A673 (cell line): ENCODE measurements at regions not wholly inside any gene's neighbourhood (a gene's known extent, or its start where the extent isn't known, plus 50 kb on each side); places are given as distances from the start of the nearest gene placed in this dataset.

Experiments
- BruUV-seq: library from RNA; stranded (reverse); fragments of 400-500 nt; replicated peaks from 2 replicates; lab custom pipeline; 2021; lab: Mats Ljungman, UMichigan
- CTCF ChIA-PET: fragments of 300-600 bp; sonication (Branson Sonifier 250); formaldehyde crosslinking; loops from one replicate; lab custom pipeline; 2022; ENCODE audit warnings: antibody characterized with exemption; lab: Charles Lee
- POLR2A ChIA-PET: fragments of 300-600 bp; sonication (Branson Sonifier 250); formaldehyde crosslinking; loops from one replicate; lab custom pipeline; 2022; ENCODE audit warnings: antibody characterized with exemption; ENCODE audit not compliant: low non-redundant PET; lab: Charles Lee
- DNase-seq: peaks from one replicate; pipeline ENCODE4 v3.0.0-alpha.2; 2015; ENCODE audit warnings: low spot score
- H3K27ac ChIP-seq: fragments of 200-600 bp; sonication (generic); 2 replicates; pipeline ENCODE4 v1.5.1; 2016; ENCODE audit warnings: mixed run types, low read depth, mild to moderate bottlenecking, mixed read lengths, antibody characterized with exemption, low read length; ENCODE audit not compliant: poor library complexity, severe bottlenecking
- H3K27me3 ChIP-seq: fragments of 200-600 bp; sonication (generic); replicated peaks from 2 replicates; pipeline ENCODE4 v1.6.1; 2017; ENCODE audit warnings: mixed run types, low read depth, mild to moderate bottlenecking, mixed read lengths, antibody characterized with exemption, low read length; ENCODE audit not compliant: insufficient read depth, poor library complexity
- H3K36me3 ChIP-seq: fragments of 200-600 bp; sonication (generic); 2 replicates; pipeline ENCODE4 v1.6.1; 2016; ENCODE audit warnings: mixed run types, mild to moderate bottlenecking, mixed read lengths, antibody characterized with exemption, low read length; ENCODE audit not compliant: insufficient read depth, poor library complexity, severe bottlenecking
- H3K4me1 ChIP-seq: fragments of 200-600 bp; sonication (generic); 2 replicates; pipeline ENCODE4 v1.6.1; 2017; ENCODE audit warnings: mixed run types, mild to moderate bottlenecking, mixed read lengths, antibody characterized with exemption, low read length; ENCODE audit not compliant: insufficient read depth, poor library complexity, severe bottlenecking
- H3K4me3 ChIP-seq: fragments of 200-600 bp; sonication (generic); 2 replicates; pipeline ENCODE4 v1.5.1; 2016; ENCODE audit warnings: low read depth, mixed run types, mild to moderate bottlenecking, mixed read lengths, low read length; ENCODE audit not compliant: poor library complexity, severe bottlenecking
- H3K9me3 ChIP-seq: fragments of 200-600 bp; sonication (generic); 2 replicates; pipeline ENCODE4 v1.6.1; 2016; ENCODE audit warnings: mixed run types, low read depth, mild to moderate bottlenecking, mixed read lengths, antibody characterized with exemption, low read length; ENCODE audit not compliant: poor library complexity, severe bottlenecking
- EZH2 ChIP-seq: fragments of 200-600 bp; sonication (generic); IDR thresholded peaks from 2 replicates; pipeline ENCODE4 v1.6.1; 2017; ENCODE audit warnings: borderline replicate concordance, low read depth, mild to moderate bottlenecking, mixed read lengths, antibody characterized with exemption, low read length; ENCODE audit not compliant: poor library complexity, severe bottlenecking
- intact Hi-C: fragments of 100-400 bp; cut with micrococcal nuclease; formaldehyde crosslinking; loops from one replicate; pipeline ENCODE4 v1.10.0; 2022; ENCODE audit not compliant: unreplicated experiment
- TF ChIP-seq, protein P1 (sequence below): fragments of 300-800, 200-600 bp; sonication (generic); conservative IDR thresholded peaks from 2 replicates; pipeline ENCODE4 v1.5.1; 2017; ENCODE audit warnings: low read depth, mild to moderate bottlenecking, antibody characterized with exemption, low read length, moderate library complexity, mixed read lengths

DNA sequence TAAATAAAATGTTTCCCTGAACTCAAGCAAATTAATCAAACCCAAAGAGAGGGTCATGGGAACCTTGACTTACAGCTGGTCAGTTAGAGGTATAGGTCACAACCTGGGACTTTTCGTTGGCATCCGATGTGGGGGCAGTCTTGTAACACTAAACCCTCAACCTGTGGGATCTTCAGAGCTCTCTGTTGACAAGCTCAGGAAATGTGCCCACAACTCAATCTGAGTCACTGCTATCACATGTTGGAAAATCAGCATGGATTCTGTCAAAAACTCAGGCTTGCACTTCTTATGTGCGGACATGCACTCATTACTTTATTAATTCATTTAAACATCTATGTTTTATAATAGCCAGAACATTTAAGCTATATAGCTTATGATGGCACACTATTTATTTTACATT lies 424.6 kb upstream of the SORCS1 start:
- Histone ChIP-seq H3K9me3 (no peaks in the 10 kb centered on the region), H3K4me3 (no peak overlapping the region), H3K27ac (no peak overlapping the region), H3K27me3 (no peaks in the 10 kb centered on the region), H3K36me3 (no peaks in the 10 kb centered on the region), H3K4me1 (no peaks in the 10 kb centered on the region)
- ChIA-PET POLR2A (no interaction called here), CTCF (no interaction called here)
- intact Hi-C loops, result no loop called here
- no peak for DNase-seq
- no peak for TF ChIP-seq EZH2
- TF ChIP-seq, protein P1, sequence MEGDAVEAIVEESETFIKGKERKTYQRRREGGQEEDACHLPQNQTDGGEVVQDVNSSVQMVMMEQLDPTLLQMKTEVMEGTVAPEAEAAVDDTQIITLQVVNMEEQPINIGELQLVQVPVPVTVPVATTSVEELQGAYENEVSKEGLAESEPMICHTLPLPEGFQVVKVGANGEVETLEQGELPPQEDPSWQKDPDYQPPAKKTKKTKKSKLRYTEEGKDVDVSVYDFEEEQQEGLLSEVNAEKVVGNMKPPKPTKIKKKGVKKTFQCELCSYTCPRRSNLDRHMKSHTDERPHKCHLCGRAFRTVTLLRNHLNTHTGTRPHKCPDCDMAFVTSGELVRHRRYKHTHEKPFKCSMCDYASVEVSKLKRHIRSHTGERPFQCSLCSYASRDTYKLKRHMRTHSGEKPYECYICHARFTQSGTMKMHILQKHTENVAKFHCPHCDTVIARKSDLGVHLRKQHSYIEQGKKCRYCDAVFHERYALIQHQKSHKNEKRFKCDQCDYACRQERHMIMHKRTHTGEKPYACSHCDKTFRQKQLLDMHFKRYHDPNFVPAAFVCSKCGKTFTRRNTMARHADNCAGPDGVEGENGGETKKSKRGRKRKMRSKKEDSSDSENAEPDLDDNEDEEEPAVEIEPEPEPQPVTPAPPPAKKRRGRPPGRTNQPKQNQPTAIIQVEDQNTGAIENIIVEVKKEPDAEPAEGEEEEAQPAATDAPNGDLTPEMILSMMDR, result no peak
- BruUV-seq, result no TSS peak

DNA sequence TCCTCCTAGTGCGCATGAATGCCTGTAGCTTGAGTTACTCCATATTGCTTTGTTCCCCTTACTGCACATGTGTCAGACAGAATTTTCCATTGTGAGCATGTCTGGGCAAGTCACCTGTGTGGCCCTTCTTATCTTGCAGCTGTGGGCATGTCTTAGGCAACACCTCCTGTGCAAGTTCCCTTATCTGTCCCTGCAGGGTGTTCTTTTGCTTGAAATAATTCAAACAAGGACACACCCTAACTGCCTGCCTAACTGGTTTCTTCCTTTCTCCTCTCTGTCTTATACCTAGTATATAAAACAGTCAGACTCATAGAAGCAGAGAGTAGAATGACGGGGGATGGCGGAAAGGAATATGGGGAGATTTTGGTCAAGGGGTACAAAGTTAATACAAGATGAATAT lies 421.1 kb upstream of the SORCS1 start:
- Histone ChIP-seq H3K4me1 (no peaks in the 10 kb centered on the region), H3K9me3 (no peaks in the 10 kb centered on the region), H3K4me3 (no peak overlapping the region), H3K27me3 (no peaks in the 10 kb centered on the region), H3K27ac (no peak overlapping the region), H3K36me3 (no peaks in the 10 kb centered on the region)
- ChIA-PET POLR2A (no interaction called here), CTCF (no interaction called here)
- no TSS peak for BruUV-seq
- DNase-seq, result no peak
- TF ChIP-seq EZH2, result no peak
- TF ChIP-seq, protein P1, result no peak
- intact Hi-C loops, result no loop called here

DNA sequence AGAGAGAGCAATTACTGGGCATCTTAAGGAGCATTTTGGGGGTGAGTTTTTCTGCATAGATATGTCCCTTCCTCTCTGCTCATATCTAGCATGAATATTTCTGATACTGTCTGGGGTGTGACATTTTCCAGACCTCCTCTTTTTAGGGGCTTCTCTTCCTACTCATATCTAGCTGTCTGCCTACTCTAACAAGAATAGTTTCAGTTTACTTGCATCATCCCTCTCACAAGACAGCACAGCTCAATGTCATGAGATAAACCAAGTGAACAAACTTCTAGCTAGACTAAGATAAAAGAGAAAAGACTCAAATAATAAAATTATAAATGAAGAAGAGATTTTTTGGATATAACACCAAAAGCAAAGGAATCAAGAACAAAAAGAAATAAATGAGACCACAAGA lies 419.5 kb upstream of the SORCS1 start:
- DNase-seq, result no peak
- ChIA-PET CTCF (interaction anchor here (0.6 kb wide), 1 partner anchor 10 kb away, joined by 3 read pairs; no protein-coding TSS in a partner anchor), POLR2A (no interaction called here)
- no peaks in the 10 kb centered on the region for H3K9me3 ChIP-seq
- intact Hi-C loops, result no loop called here
- H3K36me3 ChIP-seq, result no peaks in the 10 kb centered on the region
- no peak overlapping the region for H3K27ac ChIP-seq
- no peaks in the 10 kb centered on the region for H3K4me1 ChIP-seq
- no peak overlapping the region for H3K4me3 ChIP-seq
- TF ChIP-seq, protein P1, result no peak
- no peak for TF ChIP-seq EZH2
- BruUV-seq, result no TSS peak
- no peaks in the 10 kb centered on the region for H3K27me3 ChIP-seq
